ENCODE measurements at regions not wholly inside any gene's neighbourhood (a gene's known extent, or its start where the extent isn't known, plus 50 kb on each side); places are given as distances from the start of the nearest gene placed in this dataset.
"Not testable (repeated sequence)": the region's sequence is repeated elsewhere in the genome, so short reads cannot be mapped to it uniquely, and the experiment has no call there.

- Histone ChIP-seq H3K9me3 (no peaks in the 10 kb centered on the region), H3K4me1 (peaks cover 0 to 30% (median 2%) of the 10 kb centered on the region in 4 donors), H3K27ac (peak overlapping the region; percentile 8 to 41), H3K36me3 (no peaks in the 10 kb centered on the region), H3K27me3 (no peaks in the 10 kb centered on the region), H3K4me3 (no peak overlapping the region)
- TF ChIP-seq CTCF (IDR thresholded peaks at IDR 0.05) = no peak
- DNase-seq = no peak
- intact Hi-C loops (cut with DNase I; ENCODE audit: low total_unique reads) = loop anchor here (10.0 kb wide), 1 partner anchor 155 kb away; no protein-coding TSS in a partner anchor
Measured at GRCh38 chr4:137359691-137360315, 172.5 kb downstream of the PCDH18 start.

GRCh38 chr4:137354562-137354961, 177.7 kb downstream of the PCDH18 start:
- H3K36me3 ChIP-seq; H3K27ac ChIP-seq; H3K27me3 ChIP-seq; H3K9me3 ChIP-seq; H3K4me1 ChIP-seq; H3K4me3 ChIP-seq; intact Hi-C loops (cut with DNase I; ENCODE audit: low total_unique reads); DNase-seq: not testable (repeated sequence)

GRCh38 chr4:137347371-137347770, 184.9 kb downstream of the PCDH18 start:
- no peak for TF ChIP-seq CTCF (IDR thresholded peaks at IDR 0.05)
- no peaks in the 10 kb centered on the region for H3K9me3 ChIP-seq
- DNase-seq = no peak
- H3K4me1 ChIP-seq = no peaks in the 10 kb centered on the region
- no peaks in the 10 kb centered on the region for H3K36me3 ChIP-seq
- H3K4me3 ChIP-seq = no peak overlapping the region
- no peaks in the 10 kb centered on the region for H3K27me3 ChIP-seq
- H3K27ac ChIP-seq = no peak overlapping the region
- intact Hi-C loops (cut with DNase I; ENCODE audit: low total_unique reads) = no loop called here

GRCh38 chr4:137345597-137345996, 186.7 kb downstream of the PCDH18 start:
- H3K4me1 ChIP-seq = no peaks in the 10 kb centered on the region
- H3K4me3 ChIP-seq = no peak overlapping the region
- intact Hi-C loops (cut with DNase I; ENCODE audit: low total_unique reads) = no loop called here
- H3K9me3 ChIP-seq = no peaks in the 10 kb centered on the region
- no peaks in the 10 kb centered on the region for H3K27me3 ChIP-seq
- TF ChIP-seq CTCF (IDR thresholded peaks at IDR 0.05) = no peak
- no peak for DNase-seq
- H3K27ac ChIP-seq = no peak overlapping the region
- no peaks in the 10 kb centered on the region for H3K36me3 ChIP-seq

- intact Hi-C loops (cut with DNase I; ENCODE audit: low total_unique reads) = no loop called here
- H3K27me3 ChIP-seq = no peaks in the 10 kb centered on the region
- H3K4me3 ChIP-seq = no peak overlapping the region
- H3K27ac ChIP-seq = no peak overlapping the region
- no peaks in the 10 kb centered on the region for H3K36me3 ChIP-seq
- H3K9me3 ChIP-seq = no peaks in the 10 kb centered on the region
- no peaks in the 10 kb centered on the region for H3K4me1 ChIP-seq
- no peak for TF ChIP-seq CTCF (IDR thresholded peaks at IDR 0.05)
- no peak for DNase-seq
Measured at GRCh38 chr4:137343221-137343620, 189.1 kb downstream of the PCDH18 start.

GRCh38 chr4:137333031-137333430, 199.3 kb downstream of the PCDH18 start:
- Histone ChIP-seq H3K9me3 (peaks cover 0 to 11% (median 3%) of the 10 kb centered on the region in 3 donors), H3K4me1 (no peaks in the 10 kb centered on the region), H3K36me3 (no peaks in the 10 kb centered on the region), H3K27me3 (no peaks in the 10 kb centered on the region), H3K4me3 (no peak overlapping the region), H3K27ac (no peak overlapping the region)
- DNase-seq = no peak
- intact Hi-C loops (cut with DNase I; ENCODE audit: low total_unique reads) = no loop called here
- no peak for TF ChIP-seq CTCF (IDR thresholded peaks at IDR 0.05)

Measured in tibial artery (tissue), 4 donors.